Pons (tissue), 1 donor: ENCODE measurements at regions not wholly inside any gene's neighbourhood (a gene's known extent, or its start where the extent isn't known, plus 50 kb on each side); places are given as distances from the start of the nearest gene placed in this dataset.

Experiments
- DNase-seq: peaks from one replicate; pipeline ENCODE4 v3.0.0-alpha.2; 2016; ENCODE audit warnings: low spot score

- DNase-seq, result no peak
These were observed 352.4 kb upstream of the TMCO5A start for GRCh38 chr15:37581866-37582532.

DNA sequence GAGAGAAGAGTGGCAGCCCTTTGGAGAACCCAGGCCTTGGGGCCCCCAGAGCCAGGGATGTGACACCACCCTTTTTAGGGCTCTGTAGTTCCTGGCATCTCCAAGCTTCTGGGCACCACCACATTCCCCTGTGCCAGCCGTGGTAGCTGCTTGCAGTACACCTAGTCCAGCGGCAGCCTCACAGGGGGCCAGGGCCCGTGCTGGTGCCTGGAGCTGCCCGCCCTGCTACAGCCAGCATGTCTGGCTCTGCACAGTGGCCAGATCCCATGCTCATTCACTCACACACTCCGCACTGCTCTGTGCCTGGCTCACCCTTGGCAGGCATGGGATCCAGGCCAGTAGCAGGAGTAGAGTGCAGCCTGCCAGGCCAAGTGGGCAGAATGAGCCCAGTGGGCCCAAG, 351.6 kb upstream of the TMCO5A start:
- DNase-seq, result no peak

DNA sequence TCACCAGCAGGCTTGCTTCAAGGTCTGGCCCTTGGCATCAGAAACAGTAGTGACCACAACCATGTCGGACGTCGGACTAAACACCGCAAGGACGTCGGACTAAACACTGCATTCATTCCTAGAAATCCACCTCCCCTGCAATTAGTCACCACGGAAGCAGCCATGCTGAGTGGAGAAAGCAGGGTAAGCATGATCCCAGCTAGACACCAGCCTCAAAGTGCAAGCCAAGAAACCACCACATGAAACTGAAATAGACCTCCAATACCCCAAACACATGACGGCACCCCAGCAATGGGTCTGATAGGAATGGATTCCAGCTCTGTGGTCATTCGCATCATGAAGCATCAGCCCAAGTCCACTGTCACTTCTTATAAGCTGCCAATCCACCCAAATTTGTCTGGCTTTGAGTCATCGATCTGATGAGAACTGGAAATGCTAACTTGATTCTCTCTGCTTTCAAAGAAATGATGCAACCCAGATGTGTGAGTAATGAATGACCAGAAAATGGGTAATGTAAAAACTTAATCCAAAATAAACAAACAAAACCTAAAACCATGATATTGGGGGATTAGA, 348.3 kb upstream of the TMCO5A start:
- DNase-seq, result no peak

- DNase-seq, result no peak
These were observed 347.5 kb upstream of the TMCO5A start for GRCh38 chr15:37586976-37587375.

DNA sequence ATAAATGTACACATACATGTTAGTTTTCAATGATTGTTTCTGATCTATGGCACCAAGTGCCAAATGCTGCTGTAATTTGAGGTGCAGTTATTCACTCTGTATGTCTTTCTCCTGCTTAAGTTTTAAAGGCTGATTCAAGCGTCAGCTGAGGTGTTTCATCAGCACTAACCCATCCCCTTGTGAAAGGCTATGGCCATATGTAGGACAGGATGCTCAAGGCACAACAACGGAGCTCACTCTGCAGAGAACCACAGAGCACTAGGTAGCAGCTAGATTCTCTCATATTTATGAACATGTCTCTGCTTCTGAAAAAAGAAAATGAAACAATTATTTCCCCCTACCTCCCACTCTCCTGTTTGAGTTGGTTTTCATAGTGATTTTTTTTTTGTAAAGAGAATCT, 340.0 kb upstream of the TMCO5A start:
- DNase-seq, result no peak

- no peak for DNase-seq
These were observed 338.9 kb upstream of the TMCO5A start for GRCh38 chr15:37595426-37595970.

- DNase-seq, result no peak
These were observed 335.3 kb upstream of the TMCO5A start for GRCh38 chr15:37599156-37599555.

DNA sequence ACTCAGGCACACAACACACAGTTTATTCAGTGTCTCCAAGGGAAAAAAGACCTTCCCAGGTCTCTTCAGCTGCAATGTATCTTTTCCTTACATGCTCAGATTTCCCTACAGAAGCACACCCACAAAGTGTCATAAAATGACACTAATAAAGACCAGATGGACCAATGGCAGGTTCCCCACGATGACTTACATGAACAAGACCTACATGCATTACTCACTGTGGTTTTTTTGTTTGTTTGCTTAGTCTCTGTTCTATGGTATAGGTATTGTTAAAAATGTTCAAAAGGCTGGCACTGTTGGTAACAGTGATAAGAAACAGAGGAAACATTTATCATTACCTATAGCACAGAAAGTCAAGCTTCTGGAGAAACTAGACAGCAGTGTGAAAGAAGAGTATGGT, 318.2 kb upstream of the TMCO5A start:
- no peak for DNase-seq

DNA sequence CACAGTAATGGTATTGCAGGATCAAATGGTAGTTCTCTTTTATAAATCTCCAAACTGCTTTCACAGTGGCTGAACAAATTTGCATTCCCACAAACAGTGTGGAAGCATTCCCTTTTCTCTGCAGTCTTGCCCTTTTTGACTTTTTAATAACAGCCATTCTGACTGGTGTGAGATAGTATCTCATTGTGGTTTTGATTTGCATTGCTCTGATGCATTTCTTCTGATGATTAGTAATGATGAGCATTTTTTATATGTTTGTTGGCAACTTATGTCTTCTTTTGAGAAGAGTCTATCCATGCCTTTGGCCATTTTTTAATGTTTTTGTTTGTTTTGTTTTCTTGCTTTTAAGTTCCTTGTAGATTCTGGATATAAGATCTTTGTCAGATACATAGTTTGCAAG, 316.1 kb upstream of the TMCO5A start:
- no peak for DNase-seq

DNA sequence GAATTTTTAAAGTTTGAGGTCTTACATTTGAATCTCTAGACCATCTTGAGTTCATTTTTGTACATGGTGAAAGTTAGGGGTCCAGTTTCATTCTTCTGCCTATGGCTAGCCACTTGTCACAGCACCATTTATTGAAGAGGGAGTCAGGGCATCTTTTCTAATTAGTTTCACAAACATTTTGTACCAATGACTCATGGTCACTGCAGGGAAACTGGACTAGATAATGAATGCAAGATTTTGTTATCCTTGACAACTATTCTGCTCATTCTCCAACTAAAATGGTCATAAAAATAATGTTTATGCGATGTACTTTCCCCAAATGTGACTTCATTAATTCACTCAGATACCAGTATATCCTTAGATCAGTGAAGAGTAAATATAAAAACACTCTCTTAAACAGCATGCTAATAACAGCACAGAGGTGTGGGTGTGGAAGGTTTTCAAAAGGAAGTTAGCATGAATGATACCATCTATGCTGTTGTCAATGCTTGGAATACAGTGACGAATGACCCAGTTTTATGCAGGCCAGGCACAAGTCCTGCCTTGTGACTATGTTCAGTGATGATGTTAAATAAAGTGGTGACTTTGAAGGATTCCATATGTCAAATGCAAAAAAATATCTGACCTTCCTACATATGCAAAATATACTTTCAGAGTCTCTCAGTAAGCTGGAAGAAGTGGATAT, 314.9 kb upstream of the TMCO5A start:
- no peak for DNase-seq

- no peak for DNase-seq
These were observed 308.9 kb upstream of the TMCO5A start for GRCh38 chr15:37625576-37625975.

DNA sequence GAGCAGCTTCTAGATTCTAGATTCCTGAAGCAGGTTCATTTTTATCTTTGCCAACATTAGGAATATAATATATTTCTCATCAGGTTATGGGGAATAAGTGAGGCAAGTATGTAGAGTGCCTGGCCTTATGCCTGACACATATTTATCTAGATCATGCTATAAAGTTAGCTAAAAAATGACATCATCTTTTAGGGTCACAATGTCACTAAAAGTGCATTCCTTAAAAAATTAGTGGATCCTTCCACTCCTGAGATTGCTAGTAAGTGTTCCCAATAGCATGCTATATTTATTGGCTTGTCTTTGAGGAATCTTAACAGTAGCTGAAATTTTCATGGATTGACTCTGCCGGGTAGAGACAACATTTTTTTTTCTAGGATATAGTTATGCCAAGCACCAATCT, 305.9 kb upstream of the TMCO5A start:
- DNase-seq, result no peak

DNA sequence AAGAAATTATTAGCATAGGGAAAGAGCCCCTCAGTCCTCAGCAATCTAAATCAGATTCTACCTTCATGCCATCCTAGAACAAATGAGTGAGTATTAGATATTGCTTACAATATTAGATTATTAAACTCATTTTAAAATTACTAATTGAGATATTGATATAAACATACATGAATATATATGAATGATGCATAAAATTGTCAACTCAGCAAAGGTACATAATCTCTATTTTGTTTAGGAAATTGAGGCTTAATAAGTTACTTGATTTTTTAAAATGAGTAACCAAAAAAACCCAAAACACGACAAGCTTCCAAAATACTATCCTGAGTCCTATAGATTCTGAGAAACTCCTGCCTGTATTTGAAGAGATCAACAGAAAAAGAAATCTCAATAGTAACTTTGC, 297.7 kb upstream of the TMCO5A start:
- no peak for DNase-seq

GRCh38 chr15:37638116-37638515, 296.3 kb upstream of the TMCO5A start:
- DNase-seq, result no peak

DNA sequence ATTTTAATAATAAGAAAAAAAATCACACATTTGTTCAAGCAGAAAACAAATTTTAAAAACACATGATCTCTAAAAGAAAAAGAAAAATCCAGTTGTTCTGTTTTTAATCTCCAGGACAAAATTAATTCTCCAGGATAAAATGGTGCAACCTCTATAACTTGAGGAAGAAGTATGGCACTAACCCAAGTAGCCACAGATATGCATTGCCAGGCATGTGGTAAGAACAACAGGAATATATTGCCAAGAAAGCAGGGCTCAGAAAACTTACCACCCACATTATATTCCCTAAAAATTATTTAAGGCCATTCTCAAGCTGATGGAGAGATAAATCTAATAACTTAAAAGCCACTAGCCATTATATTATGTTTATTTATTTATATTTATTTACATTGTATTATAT, 295.7 kb upstream of the TMCO5A start:
- no peak for DNase-seq

GRCh38 chr15:37652646-37653417, 281.6 kb upstream of the TMCO5A start:
- DNase-seq, result no peak

DNA sequence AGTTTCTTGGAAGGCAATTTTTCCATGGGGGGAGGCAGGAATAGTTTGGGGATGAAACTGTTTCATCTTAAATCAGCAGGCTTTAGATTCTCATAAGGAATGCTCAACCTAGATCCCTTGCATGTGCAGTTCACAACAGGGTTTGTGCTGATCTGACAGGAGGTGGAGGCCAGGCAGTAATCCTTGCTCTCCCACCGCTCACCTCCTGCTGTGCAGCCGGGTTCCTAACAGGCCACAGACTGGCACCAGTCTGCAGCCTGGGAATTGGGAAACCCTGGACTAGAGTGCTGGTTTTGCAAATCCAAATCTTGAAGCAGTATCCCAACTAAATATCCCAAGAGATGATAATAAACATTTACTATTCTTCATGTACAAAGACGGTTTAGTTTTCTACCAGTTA, 256.3 kb upstream of the TMCO5A start:
- no peak for DNase-seq

GRCh38 chr15:37679627-37680026, 254.8 kb upstream of the TMCO5A start:
- DNase-seq, result no peak

- no peak for DNase-seq
These were observed 252.1 kb upstream of the TMCO5A start for GRCh38 chr15:37682304-37682703.

DNA sequence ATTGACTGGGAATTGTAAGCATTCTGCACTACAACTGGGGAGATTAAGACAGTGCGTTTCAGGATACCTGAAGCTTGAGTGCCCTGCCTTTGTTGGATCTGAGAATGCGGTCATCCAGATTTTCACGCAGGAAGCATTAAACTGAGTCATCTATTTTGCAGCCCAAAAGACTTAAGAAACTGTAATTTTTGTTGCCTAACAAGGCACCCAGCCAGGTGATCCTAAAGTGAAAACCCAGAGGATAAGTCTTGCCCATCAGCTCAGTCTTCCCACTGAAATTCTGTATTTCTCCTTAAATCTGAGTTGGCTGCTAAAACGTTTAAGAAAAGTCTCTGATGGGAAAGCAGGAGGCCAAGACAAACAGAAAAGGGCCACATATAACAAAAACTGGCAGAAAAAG, 242.5 kb upstream of the TMCO5A start:
- no peak for DNase-seq

GRCh38 chr15:37693926-37694325, 240.5 kb upstream of the TMCO5A start:
- DNase-seq, result no peak

- DNase-seq, result no peak
These were observed 238.7 kb upstream of the TMCO5A start for GRCh38 chr15:37695719-37696118.

DNA sequence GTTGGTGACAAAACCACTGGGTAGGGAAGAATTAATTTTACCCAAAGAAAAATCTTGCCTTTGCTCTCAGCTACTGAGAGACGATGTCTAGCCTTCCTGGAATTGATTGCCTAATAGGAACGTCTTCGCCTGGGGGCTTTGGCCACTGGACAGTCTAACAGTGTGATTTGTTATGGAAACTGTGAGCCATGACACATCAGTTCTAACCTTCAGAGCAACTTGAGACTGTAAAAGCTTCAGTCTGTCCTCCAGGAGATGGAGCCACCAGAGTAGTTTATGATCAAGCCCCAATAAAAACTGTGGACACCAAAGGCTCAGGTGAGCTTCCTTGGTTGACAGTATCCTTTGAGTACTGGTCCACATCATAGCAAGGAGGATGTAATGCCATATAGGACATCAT, 235.8 kb upstream of the TMCO5A start:
- no peak for DNase-seq
